ENCODE measurements at regions not wholly inside any gene's neighbourhood (a gene's known extent, or its start where the extent isn't known, plus 50 kb on each side); places are given as distances from the start of the nearest gene placed in this dataset.

- Mint-ChIP-seq H3K36me3 (ENCODE audit: low read depth) (no peaks in the 10 kb centered on the region), H3K4me3 (no peak overlapping the region), H3K27ac (no peak overlapping the region), H3K27me3 (no peaks in the 10 kb centered on the region), H3K4me1 (no peaks in the 10 kb centered on the region), H3K9me3 (no peaks in the 10 kb centered on the region)
- ATAC-seq (ENCODE audit: low read depth) = no peak
- CTCF ChIA-PET = no interaction called here
- DNase-seq = no peak
- TF ChIP-seq CTCF (IDR thresholded peaks at IDR 0.05) = no peak
- POLR2A ChIA-PET = no interaction called here
- intact Hi-C loops (cut with micrococcal nuclease) = no loop called here
Observed at GRCh38 chr2:5520463-5520972, 171.7 kb upstream of the SOX11 start.

GRCh38 chr2:5521461-5521860 is 170.7 kb upstream of the SOX11 start:
- H3K9me3 Mint-ChIP-seq = no peaks in the 10 kb centered on the region
- ChIA-PET POLR2A (no interaction called here), CTCF (no interaction called here)
- ATAC-seq (ENCODE audit: low read depth) (no peak), DNase-seq (no peak)
- H3K27ac Mint-ChIP-seq = no peak overlapping the region
- H3K36me3 Mint-ChIP-seq (ENCODE audit: low read depth) = no peaks in the 10 kb centered on the region
- no peak overlapping the region for H3K4me3 Mint-ChIP-seq
- H3K4me1 Mint-ChIP-seq = no peaks in the 10 kb centered on the region
- intact Hi-C loops (cut with micrococcal nuclease) = no loop called here
- no peaks in the 10 kb centered on the region for H3K27me3 Mint-ChIP-seq
- no peak for TF ChIP-seq CTCF (IDR thresholded peaks at IDR 0.05)

- ATAC-seq (ENCODE audit: low read depth) = no peak
- POLR2A ChIA-PET = no interaction called here
- intact Hi-C loops (cut with micrococcal nuclease) = no loop called here
- TF ChIP-seq CTCF (IDR thresholded peaks at IDR 0.05) = no peak
- H3K36me3 Mint-ChIP-seq (ENCODE audit: low read depth) = no peaks in the 10 kb centered on the region
- no peak overlapping the region for H3K27ac Mint-ChIP-seq
- CTCF ChIA-PET = no interaction called here
- H3K4me1 Mint-ChIP-seq = no peaks in the 10 kb centered on the region
- no peaks in the 10 kb centered on the region for H3K9me3 Mint-ChIP-seq
- no peak for DNase-seq
- no peak overlapping the region for H3K4me3 Mint-ChIP-seq
- H3K27me3 Mint-ChIP-seq = no peaks in the 10 kb centered on the region
Observed at GRCh38 chr2:5524551-5524950, 167.6 kb upstream of the SOX11 start.

GRCh38 chr2:5528706-5529105 is 163.5 kb upstream of the SOX11 start:
- Mint-ChIP-seq H3K27me3 (no peaks in the 10 kb centered on the region), H3K4me3 (no peak overlapping the region), H3K4me1 (no peaks in the 10 kb centered on the region), H3K36me3 (ENCODE audit: low read depth) (no peaks in the 10 kb centered on the region), H3K27ac (no peak overlapping the region), H3K9me3 (no peaks in the 10 kb centered on the region)
- ATAC-seq (ENCODE audit: low read depth) (no peak), DNase-seq (no peak)
- POLR2A ChIA-PET = no interaction called here
- intact Hi-C loops (cut with micrococcal nuclease) = no loop called here
- no peak for TF ChIP-seq CTCF (IDR thresholded peaks at IDR 0.05)
- CTCF ChIA-PET = no interaction called here

- ATAC-seq (ENCODE audit: low read depth) = no peak
- CTCF ChIA-PET = no interaction called here
- no peak overlapping the region for H3K27ac Mint-ChIP-seq
- H3K4me1 Mint-ChIP-seq = no peaks in the 10 kb centered on the region
- peaks cover 2% of the 10 kb centered on the region for H3K9me3 Mint-ChIP-seq
- POLR2A ChIA-PET = no interaction called here
- H3K36me3 Mint-ChIP-seq (ENCODE audit: low read depth) = no peaks in the 10 kb centered on the region
- no peak for DNase-seq
- intact Hi-C loops (cut with micrococcal nuclease) = no loop called here
- H3K4me3 Mint-ChIP-seq = no peak overlapping the region
- TF ChIP-seq CTCF (IDR thresholded peaks at IDR 0.05) = no peak
- H3K27me3 Mint-ChIP-seq = no peaks in the 10 kb centered on the region
Observed at GRCh38 chr2:5530011-5530696, 162.0 kb upstream of the SOX11 start.

Data from activated B cell treated with CpG ODN at 0.5 μM for 24 hours (primary cell).